ENCODE measurements at regions not wholly inside any gene's neighbourhood (a gene's known extent, or its start where the extent isn't known, plus 50 kb on each side); places are given as distances from the start of the nearest gene placed in this dataset.

DNA sequence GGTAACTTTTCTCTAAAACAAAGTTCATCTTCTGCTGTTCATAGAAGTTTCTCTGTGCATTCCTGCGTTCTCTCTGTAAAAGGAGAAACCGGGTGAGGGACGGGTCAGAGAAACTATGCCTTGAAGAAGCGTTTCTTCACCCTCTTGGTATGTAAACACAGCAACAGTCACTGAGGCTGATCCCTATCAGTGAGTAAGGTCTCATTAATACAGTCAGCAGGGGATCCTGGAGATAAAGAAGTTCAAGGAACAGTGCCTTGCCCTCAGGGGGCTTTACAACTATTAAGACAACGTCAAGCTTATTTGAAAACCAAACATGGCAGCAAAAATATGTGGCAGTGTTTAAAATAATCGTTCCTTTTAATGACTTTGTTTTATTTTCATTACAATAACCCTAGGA is 202.9 kb upstream of the IL12B start:
- Histone ChIP-seq H3K4me3 (replicated peaks in 1 of 3; ENCODE audit: insufficient read depth in 1 of 3, low read depth in 1 of 3, low read length in 3 of 3) (no peak overlapping the region), H3K9me1 (replicated peaks; ENCODE audit: control insufficient read depth, extremely low read depth, insufficient read depth, low read length) (no peaks in the 10 kb centered on the region), H3K27me3 (ENCODE audit: control insufficient read depth in 2 of 2, insufficient read depth in 2 of 2, low read length in 2 of 2) (no peaks in the 10 kb centered on the region), H3K9ac (replicated peaks; ENCODE audit: extremely low read depth, insufficient read depth, low read length) (no peak overlapping the region), H3K36me3 (ENCODE audit: control insufficient read depth in 2 of 2, extremely low read depth in 1 of 2, insufficient read depth in 2 of 2, low read length in 2 of 2) (no peaks in the 10 kb centered on the region), H3K4me2 (ENCODE audit: insufficient read depth, low read length) (no peak overlapping the region), H3K27ac (ENCODE audit: insufficient read depth, low read depth, low read length) (no peak overlapping the region), H3K9me3 (replicated peaks; ENCODE audit: control insufficient read depth, insufficient read depth, low read length) (peaks cover 3% of the 10 kb centered on the region), H3K79me2 (ENCODE audit: control insufficient read depth, insufficient read depth, low read length) (no peaks in the 10 kb centered on the region), H3K4me1 (ENCODE audit: control insufficient read depth, extremely low read depth, insufficient read depth, low read length) (no peaks in the 10 kb centered on the region), H4K20me1 (replicated peaks; ENCODE audit: control insufficient read depth, extremely low read depth, insufficient read depth, low read length) (no peaks in the 10 kb centered on the region), H2AFZ (ENCODE audit: low read depth, low read length) (no peak overlapping the region)
- TF ChIP-seq, protein P1, sequence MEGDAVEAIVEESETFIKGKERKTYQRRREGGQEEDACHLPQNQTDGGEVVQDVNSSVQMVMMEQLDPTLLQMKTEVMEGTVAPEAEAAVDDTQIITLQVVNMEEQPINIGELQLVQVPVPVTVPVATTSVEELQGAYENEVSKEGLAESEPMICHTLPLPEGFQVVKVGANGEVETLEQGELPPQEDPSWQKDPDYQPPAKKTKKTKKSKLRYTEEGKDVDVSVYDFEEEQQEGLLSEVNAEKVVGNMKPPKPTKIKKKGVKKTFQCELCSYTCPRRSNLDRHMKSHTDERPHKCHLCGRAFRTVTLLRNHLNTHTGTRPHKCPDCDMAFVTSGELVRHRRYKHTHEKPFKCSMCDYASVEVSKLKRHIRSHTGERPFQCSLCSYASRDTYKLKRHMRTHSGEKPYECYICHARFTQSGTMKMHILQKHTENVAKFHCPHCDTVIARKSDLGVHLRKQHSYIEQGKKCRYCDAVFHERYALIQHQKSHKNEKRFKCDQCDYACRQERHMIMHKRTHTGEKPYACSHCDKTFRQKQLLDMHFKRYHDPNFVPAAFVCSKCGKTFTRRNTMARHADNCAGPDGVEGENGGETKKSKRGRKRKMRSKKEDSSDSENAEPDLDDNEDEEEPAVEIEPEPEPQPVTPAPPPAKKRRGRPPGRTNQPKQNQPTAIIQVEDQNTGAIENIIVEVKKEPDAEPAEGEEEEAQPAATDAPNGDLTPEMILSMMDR (IDR thresholded peaks at IDR 0.05; ENCODE audit: extremely low read depth in 1 of 2, insufficient read depth in 1 of 2, low read depth in 1 of 2, low read length in 2 of 2): no peak
- TF ChIP-seq JUN (IDR thresholded peaks at IDR 0.05; ENCODE audit: borderline replicate concordance, insufficient read depth, insufficient read length, low read depth): no peak
- no peak for TF ChIP-seq POLR2A (IDR thresholded peaks at IDR 0.05; ENCODE audit: low read depth, low read length)
- TF ChIP-seq MYC (IDR thresholded peaks at IDR 0.05; ENCODE audit: low read depth, low read length): no peak
- TF ChIP-seq EZH2 (IDR thresholded peaks at IDR 0.05; ENCODE audit: borderline replicate concordance, low read depth, low read length, severe bottlenecking): no peak
- TF ChIP-seq, protein P2, sequence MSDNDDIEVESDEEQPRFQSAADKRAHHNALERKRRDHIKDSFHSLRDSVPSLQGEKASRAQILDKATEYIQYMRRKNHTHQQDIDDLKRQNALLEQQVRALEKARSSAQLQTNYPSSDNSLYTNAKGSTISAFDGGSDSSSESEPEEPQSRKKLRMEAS (IDR thresholded peaks at IDR 0.05; ENCODE audit: insufficient read depth, insufficient read length): no peak
- no peak for TF ChIP-seq POLR2AphosphoS5 (IDR thresholded peaks at IDR 0.05; ENCODE audit: insufficient read depth, low read depth, low read length)
- no TSS peak for BruUV-seq (replicated peaks)
- no peak for DNase-seq (ENCODE audit: low read depth, low spot score)
- no peak for FAIRE-seq
- CTCF ChIA-PET: interaction anchor here (1.4 kb wide), 1 partner anchor 18 kb away, joined by 5 read pairs; no protein-coding TSS in a partner anchor
- dilution Hi-C loops (cut with MboI; ENCODE audit: extremely low pct_ligation_motif_present, low sequenced_read_pairs): no loop called here
- intact Hi-C loops (cut with micrococcal nuclease): no loop called here
- POLR2A ChIA-PET: no interaction called here
